HG02798 (cell line): ENCODE measurements at regions not wholly inside any gene's neighbourhood (a gene's known extent, or its start where the extent isn't known, plus 50 kb on each side); places are given as distances from the start of the nearest gene placed in this dataset.

Source experiments
- ATAC-seq: cut with Tn5 transposase; IDR thresholded peaks from one replicate; pipeline ENCODE4 v1.9.1; 2021; ENCODE audit warnings: mild to moderate bottlenecking; ENCODE audit not compliant: unreplicated experiment, poor library complexity

DNA sequence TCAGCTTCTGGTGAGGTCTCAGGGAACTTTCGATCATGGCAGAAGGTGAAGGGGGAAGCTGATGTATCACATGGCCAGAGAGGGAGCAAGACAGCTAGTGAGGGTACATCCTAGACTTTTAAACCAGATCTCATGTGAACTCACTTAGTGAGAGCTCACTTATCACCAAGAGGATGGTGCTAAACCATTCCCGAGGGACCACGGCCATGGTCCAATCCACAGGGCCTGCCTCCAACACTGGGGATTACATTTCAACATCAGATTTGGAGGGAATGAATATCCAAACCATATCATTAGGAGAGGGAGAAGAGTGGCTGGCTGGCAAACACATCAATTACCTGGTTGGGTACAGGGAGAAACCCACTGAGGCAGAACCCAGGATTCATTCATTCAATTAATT lies 75.7 kb upstream of the HAAO start:
- ATAC-seq, result no peak

DNA sequence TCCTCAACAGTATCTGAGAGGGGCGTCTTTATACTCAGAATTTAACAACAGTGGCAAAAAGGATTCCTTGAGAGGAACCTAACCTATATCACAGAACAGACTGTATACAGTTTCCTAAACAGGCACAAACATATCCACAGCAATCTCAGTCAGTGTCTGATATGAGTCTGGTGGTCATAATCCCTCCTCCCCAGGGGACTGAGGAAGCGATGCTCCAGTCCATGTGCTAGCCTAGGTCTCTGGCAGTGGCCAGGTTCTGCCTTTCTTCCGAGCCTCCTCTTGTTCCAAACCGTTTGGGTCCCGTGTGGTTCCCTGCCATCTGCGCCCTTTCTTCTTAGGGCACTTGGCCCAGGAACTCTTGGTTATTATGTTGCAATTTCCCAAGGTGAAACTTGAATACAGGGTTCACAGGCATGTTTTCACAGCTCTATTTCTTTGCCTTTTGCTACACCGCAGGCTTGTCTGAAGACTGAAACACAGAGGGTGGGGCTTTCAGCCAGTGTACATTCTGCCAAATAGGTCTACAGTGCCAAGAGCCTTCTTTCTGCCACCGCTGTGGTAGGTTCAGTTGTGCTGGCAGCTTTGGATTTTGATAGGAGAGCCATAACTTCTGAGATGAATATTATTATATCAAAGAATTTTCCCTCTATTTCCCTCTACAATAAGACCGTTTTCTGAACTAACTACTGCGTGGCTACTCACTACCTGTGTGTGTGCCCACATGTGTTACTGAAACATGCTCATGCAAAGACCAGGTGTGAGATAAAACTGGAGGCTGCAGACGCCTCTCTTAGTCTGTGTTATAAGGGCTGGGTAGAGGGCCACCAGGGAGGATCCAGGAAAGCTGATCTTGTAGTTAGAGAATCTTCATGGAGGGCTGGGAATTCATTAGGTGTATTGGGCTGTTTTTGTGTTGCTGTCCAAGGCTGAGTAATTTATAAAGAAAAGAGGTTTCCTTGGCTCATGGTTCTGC lies 75.0 kb upstream of the HAAO start:
- no peak for ATAC-seq

DNA sequence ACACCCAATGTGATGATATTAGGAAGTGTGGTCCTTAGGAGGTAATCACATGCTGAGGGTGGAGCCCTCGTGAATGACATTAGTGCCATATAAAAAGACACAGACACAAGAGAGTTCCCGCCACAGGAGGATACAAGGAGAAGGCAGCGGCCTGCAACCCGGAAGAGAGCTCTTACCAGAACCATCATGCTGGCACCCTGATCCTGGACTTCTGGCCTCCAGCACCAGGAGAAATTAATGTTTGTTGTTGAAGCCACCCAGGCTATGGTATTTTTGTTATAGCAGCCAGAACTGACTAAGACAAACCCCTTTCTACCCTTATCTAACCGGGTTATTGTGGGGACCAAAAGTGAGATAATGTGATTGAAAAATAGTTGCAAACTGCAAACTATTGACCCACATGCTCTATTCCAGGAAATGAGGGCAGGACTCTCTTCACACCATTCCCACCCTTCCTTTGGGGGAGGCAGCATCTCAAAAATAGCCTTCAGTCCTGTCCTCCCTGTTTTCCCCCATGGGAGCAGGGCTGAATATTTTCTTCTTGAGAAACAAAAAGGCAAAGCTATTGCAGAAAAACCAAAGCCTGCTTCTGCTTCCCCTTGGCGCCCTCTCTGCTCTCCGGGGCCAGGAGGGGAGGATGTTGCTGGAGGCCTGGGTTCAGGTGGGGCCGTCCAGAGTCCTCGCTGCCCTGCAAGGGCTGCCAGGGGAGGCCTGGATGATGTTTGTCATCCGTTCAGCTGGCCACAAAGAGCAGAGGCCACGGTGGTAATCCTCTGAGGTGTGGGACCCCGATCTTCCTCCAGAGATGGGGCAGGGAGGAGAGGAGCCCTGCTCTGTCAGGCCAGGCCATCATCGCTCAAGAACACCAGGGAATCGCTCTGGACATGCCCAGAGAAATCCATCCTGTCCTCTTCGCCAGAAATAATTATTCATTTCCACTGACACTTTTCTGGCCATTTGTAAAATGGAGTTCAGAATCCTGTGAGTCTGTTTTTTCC lies 73.8 kb upstream of the HAAO start:
- ATAC-seq, result no peak

DNA sequence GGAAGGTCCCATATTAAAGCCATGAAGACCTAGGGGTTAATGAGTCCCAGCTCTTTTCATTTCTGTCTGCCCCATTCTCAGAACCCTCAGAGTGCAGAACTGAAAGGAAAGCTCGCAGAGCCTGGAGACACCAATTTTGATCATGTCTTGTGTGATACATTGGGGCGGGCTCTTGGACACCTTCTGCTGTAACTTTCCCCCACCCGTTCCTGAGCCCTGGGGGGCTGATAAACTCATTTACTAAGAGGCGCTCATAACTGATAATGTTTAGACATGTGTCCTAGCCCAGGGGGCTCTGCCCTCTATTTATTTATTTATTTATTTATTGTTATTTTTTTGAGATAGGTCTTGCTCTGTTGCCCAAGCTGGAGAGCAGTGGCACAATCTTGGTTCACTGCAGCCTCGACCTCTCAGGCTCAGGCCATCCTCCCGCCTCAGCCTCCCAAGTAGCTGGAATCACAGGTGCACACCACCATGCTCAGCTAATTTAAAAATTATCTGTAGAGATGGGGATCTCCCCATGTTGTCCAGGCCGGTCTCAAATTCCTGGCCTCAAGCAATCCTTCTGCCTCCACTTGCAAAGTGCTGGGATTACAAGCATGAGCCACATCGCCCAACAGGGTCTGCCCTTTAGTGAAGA lies 72.4 kb upstream of the HAAO start:
- ATAC-seq, result no peak

DNA sequence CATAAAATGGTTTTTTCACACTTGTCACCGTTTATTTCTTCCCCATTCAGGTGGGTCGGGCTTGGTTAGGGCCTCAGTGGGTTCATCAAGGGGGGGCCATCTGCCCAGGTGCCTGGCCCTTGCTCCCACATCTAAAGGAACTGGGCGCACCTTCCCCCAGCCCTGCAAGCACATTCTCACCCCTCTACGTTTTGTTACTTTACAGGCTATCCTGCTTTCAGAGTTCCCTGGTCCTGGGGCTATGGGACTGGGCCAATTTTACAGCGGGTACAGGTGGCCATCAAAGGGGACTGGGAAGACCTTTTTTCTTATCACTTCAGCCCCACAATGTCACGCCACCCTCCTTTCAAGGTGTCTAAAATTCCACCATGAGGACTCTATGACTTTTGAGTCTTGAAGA lies 71.8 kb upstream of the HAAO start:
- no peak for ATAC-seq

DNA sequence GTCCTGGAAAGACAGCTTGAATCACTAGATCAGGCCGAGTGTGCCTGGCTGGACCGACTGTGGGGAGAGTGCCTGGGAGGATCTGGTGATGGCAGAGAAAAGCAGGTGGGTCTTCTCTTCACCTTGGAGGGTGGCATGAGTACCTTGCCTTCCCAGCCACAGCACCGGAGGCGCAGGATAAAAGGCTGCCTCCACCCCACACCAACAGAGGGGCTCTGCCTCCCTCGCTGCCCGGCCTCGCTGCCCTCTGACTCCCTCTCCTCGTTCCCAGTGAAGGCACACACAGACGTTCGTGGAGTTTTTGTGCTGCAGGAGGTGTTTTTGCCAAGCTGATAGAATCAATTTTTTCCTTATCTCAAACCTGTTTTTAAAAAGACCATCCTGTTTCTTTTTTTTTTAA lies 71.4 kb upstream of the HAAO start:
- ATAC-seq, result no peak

DNA sequence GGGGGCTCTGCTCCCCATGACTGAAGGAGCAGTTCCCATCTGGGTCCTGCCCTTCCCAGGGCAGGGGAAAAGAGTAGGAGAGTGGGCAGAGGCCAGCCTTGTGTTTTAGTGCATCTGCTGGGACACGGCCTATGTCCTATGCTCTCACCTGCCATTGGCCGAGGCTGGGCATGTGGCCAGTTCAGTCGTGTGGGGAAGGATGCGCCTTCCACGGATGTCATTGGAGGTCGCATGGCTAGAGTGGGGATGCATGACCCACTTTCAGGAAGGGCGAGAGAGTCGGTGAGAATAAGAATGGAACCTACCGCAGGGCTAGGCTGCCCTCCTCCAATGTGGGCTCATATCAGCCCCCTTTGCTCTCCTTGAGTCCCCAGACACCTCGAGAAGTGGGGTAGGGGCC lies 70.9 kb upstream of the HAAO start:
- ATAC-seq, result no peak

DNA sequence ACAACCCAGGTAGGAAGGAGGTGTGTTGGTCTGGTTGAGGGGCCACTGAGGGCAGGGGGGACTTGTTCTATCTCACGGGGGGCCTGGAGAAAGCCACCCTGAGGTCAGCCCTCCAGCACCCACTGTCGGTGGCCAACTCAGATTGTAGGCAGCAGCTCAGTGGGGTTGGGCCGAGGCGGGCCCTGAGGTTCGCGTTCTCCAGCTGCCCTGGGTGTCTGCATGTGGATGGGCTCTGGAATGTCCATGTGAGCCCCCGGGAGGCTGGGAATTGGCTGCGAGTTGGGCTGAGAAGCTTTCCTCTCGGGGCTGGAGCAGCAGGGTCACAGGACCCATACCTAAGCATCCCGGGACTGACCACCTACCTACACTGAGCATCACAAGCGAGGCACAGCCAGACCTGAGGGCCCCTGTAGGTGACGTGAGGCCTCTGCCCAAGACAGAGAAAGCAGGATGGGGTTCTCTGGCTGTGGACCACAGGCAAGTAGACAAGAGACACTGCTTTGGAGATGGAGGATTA lies 70.3 kb upstream of the HAAO start:
- no peak for ATAC-seq

DNA sequence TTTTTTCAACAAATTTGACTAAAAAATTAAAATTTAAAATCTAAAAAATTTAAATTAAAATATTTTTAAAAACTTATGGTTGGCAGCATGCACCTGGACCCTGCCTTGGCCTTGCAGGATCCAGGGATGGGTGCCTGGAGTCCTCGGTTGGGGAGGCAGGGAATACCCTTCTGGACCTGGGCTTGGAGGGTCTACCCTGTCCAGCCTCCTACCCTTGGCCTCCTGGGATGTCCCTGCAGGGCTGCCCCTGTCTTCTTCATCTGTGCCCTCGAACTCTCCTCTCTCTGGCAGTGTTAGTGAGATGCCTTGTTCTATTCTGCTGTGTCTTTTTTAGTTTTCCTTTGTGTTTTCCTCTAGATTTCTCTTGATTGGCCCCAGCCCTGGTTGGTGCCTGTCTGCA lies 68.9 kb upstream of the HAAO start:
- no peak for ATAC-seq

DNA sequence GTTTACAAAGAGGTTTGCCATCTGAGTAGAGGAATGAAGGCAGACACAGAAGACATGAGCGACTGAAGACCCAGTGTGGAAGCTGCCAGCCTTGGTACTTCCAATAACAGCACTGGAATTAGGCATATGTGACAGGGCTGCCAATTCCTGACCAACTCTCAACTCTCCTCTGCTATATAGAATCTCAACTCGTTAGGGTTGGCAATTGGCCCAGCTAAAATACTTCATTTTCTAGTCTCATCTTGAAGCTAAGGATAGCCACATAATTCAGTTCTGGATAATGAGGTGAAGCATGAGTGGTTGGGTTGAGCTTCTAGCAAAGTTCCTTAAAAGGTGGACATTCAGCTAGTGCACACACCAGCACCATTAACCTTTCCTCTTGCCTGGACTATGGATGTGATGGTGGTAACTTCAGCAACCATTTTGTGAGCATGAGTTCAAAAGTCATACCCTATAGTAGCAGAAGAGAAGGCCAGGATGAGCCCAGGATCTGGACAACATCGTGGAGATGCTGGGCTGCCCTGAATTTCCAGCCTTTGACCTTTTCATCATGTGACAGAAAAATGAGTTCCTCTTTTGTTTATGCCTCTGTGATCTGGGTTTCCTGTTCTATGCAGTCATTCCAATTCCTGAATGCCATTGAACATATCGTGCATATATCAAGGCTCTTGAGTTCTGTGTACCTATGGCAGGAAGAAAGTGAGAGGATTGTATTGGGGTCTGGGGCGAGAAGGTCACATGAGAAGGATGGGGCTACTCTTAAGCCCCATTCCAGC lies 68.1 kb upstream of the HAAO start:
- ATAC-seq, result no peak

DNA sequence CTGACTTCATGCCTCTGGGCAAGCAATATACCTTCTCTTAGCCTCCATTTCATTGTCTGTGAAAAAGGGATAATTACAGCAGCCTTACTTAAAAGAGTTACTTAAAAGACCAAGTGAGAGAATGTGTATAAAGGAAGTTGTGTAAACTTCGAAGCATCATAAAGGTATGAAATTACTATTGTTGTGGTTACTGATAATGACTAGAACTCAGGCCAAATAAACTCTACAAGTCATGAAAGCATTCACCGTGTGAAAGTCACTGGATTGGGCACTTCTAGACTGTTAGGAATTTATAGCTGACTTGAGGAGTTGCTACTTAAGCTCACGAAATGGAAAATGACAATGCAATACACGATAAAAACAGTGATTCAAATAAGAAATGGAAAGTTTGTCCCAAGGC lies 67.4 kb upstream of the HAAO start:
- no peak for ATAC-seq

DNA sequence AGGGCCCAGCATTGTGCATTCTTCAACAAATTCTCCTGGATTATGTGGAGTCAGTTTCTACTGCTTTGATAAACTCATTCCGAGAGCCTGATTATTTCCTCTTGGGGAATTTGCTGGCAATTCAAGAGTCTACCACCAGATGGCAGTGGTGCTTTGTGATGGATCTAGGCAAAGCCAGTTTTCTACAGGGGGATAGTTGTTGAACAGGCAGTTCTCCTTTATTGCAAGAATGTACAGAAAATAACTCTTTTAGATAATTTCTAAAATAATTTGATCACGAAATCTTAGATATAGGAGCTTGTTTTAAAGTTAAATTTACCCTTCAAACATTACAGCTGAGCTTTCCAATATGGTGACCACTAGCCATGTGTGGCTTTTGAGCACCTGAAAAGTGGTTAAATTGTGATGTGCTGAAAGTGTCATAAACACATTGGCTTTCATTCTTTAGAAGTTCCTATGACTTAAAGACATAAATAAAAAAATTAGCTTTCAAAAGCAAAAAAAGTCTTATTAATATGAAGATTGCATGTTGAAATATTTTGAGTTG lies 66.7 kb upstream of the HAAO start:
- ATAC-seq, result no peak

DNA sequence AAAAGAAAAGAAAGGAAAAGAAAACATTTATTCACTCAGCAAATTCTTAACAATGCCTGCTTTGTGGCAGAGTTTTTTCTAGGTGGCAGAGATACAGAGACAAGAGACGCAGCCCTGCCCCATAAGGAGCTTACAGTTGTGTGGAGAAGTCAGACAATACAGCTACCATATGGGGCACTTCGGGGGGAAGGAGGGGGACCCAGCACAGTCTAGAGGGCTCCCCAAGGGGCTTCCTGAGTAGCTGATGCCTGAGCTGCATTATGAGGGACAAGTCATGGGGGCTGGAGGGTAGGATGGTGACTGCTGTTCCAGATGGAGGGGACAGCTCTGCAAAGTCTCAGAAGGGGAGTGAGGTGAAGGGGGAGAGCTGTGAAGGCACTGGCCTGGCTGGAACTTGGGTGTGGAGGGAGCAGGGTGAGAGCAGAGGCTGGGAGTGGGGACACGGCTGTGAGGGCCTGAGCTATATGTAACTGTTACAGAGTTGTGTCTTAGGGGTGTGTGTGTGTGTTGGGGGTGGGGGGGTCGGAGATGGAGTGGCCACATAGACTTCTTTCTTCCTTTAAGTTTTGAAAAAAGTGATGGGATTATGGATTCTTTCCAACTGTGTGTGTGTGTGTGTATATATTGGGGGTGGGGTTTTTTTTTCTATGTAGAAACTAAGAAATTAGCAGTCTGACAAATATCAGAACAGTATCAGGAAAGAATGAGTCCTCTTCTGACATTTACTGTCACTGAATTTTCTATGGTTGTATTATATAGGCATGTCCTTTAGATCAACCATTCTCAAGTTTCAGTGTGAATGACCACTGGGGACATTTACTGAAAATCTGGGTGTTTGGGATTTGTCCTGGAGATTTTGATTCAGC lies 66.0 kb upstream of the HAAO start:
- no peak for ATAC-seq

DNA sequence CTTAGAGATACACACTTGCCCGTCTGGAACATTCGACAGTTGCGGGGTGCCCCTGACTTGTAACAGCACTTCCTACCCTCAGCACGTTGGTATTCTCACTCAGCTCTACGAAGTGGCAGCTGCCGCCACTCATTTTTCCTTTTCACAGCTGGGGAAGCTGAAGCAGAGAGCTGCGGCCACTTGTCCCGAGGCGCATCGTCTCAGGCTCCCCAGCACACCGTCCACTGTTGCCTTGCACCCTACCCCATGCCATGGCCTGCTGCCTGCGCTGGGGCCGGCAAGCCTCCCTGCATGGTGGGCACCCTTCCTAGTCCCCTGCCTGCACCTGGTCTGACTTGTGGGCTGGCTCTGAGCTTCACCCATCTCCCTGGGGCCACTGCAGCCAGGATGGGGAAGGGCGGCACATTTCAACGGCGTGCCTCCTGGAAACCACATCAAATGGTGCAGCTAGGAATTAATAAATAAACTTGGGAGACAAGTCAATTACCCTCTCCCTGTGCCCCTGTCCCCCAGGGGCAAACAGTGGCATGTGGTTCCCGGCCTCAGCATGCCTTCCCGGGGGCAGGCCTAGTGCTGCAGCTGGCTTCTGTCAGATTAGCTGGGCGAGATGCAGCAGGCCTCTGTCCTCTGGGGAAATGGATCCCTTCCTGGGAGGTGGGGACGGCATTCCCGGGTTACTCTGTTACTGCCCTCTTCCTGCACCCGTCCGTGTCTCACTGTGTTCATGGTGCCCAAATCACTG lies 64.7 kb upstream of the HAAO start:
- ATAC-seq, result no peak

DNA sequence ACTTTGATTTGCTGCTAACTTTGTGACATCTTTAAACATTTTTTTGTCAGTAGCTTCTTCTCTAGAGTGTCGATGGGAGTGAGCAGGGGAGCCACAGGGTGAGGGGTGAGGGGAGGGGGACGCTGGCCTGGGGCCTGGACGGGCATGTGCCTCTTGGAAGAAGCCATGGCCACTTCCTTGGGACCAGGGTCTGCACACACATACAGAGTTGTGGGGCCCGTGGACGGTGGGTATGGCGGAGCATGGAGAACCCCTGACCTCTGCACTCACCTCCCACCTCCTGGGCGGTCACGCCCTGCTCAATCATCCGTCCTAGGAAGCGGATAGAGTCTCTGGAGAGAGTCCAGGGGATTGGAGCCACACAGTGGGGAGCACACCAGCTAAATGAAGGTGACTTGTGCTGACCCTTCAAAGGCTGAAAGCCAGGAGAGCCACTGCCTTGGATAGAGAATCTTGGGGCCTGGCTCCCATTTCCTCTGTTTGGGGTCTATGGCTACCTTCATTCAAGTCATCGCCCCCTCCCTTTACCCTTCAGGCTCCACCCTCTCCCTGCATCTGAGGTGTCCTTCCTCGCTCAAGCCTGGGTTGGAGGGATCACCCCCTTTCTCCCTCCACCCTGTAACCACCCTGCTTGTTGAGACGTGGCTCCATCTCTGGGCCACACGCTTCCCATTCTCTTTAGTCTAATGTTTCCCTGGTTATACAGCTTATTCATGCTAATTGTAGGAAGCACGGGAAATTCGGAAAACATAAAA lies 63.9 kb upstream of the HAAO start:
- ATAC-seq, result no peak

DNA sequence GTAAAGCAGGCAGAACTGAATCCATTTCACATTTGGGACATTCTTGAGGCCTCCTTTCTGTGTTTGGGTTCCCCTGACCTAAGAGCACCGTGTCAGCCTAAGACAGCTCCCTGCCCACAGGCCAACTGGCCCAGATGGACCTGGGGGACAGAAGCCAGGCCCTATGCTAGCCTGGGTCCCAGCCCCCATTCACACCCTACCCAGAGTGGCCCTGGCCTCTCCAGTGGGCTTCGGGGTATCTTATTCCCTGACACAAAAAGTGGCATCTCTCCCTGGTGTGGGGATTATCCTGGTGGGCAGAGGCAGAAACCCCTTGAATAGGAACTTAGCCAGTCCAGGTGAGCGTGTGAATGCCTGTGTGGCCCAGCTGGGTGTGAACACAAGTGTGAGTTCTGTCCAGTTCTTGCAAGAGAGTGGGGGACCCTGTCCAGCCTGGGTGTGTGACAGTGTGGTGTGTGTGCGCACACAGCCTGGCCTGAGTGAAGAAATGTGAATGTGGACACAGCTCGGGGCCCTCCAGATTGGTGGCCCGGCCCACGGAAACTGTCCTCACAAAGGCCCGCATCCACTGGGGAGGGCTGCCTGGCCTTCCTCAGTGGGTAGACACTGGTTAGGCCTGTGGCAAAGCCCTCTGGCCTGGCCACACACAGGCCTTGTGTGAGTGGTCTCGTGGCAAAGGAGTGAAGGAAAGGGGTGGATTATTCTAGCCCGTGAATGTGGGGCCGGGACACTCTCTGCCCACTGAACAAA lies 63.0 kb upstream of the HAAO start:
- no peak for ATAC-seq
